A549 (cell line): ENCODE measurements at regions not wholly inside any gene's neighbourhood (a gene's known extent, or its start where the extent isn't known, plus 50 kb on each side); places are given as distances from the start of the nearest gene placed in this dataset.

Experiments used
- ATAC-seq, 2 experiments: fragments of 200-7000 bp in 1 of 2; fragments of >200 bp in 1 of 2; cut with Nextera tagmentation in 1 of 2; cut with Tn5 transposase in 1 of 2; 3 replicates each; pipeline versions ENCODE4 v1.8.0 to v1.9.1; 2018 to 2020; ENCODE audit warnings: mild to moderate bottlenecking in 1 of 2, moderate library complexity in 1 of 2
- CTCF ChIA-PET: fragments of 300-600 bp; sonication (Branson Sonifier 250); formaldehyde crosslinking; extraction: SDS; loops from one replicate; lab custom pipeline; 2021; ENCODE audit warnings: antibody characterized with exemption, inconsistent platforms; lab: Yijun Ruan, JAX
- POLR2A ChIA-PET: fragments of 350-600 bp; formaldehyde crosslinking; extraction: SDS; loops from one replicate; lab custom pipeline; 2021; ENCODE audit warnings: antibody characterized with exemption, inconsistent platforms; lab: Yijun Ruan, JAX
- DNase-seq, 2 experiments: peaks; one replicate each; pipeline versions ENCODE4 v3.0.0 to v3.0.0-alpha.2; 2011 to 2016; ENCODE audit warnings: low read depth in 1 of 2, low spot score in 1 of 2
- FAIRE-seq: peaks from 2 replicates; lab custom pipeline; 2011; peaks lifted over from hg19 to GRCh38; lab: Jason Lieb, UNC
- H3K27ac ChIP-seq, 2 experiments: fragments of >200 bp; sonication (Bioruptor Twin); formaldehyde crosslinking; 3 replicates each; pipeline ENCODE4 v1.5.1; 2016 to 2017
- H3K4me1 ChIP-seq: fragments of >200 bp; sonication (Bioruptor Twin); formaldehyde crosslinking; 3 replicates; pipeline ENCODE4 v1.6.1; 2016
- H3K4me2 ChIP-seq: fragments of >200 bp; sonication (Bioruptor Twin); formaldehyde crosslinking; 3 replicates; pipeline ENCODE4 v1.6.1; 2016
- H3K4me3 ChIP-seq: fragments of >200 bp; sonication (Bioruptor Twin); formaldehyde crosslinking; 3 replicates; pipeline ENCODE4 v1.5.1; 2016
- H3K9me3 ChIP-seq: fragments of >200 bp; sonication (Bioruptor Twin); formaldehyde crosslinking; 3 replicates; pipeline ENCODE4 v1.6.1; 2016
- BHLHE40 ChIP-seq: IDR thresholded peaks from 2 replicates; pipeline ENCODE4 v1.6.1; 2012; ENCODE audit warnings: low read depth, low read length, inconsistent platforms
- CBX2 ChIP-seq: fragments of 200-600 bp; sonication (generic); IDR thresholded peaks from 2 replicates; pipeline ENCODE4 v1.6.1; 2016; ENCODE audit warnings: low read depth, mild to moderate bottlenecking, borderline replicate concordance
- CBX8 ChIP-seq: fragments of 200-600 bp; sonication (generic); IDR thresholded peaks from 2 replicates; pipeline ENCODE4 v1.6.1; 2016
- CHD2 ChIP-seq: fragments of 150-350 bp; IDR thresholded peaks from 2 replicates; pipeline ENCODE4 v1.6.1; 2014; ENCODE audit warnings: low read length; ENCODE audit not compliant: partially characterized antibody
- EP300 ChIP-seq, 2 experiments: fragments of >200 bp; sonication (Bioruptor Twin); formaldehyde crosslinking; IDR thresholded peaks; 2 replicates in 1 of 2; 3 replicates in 1 of 2; pipeline ENCODE4 v1.6.1; 2016 to 2017
- ESRRA ChIP-seq: fragments of 150-350 bp; IDR thresholded peaks from 2 replicates; pipeline ENCODE4 v1.6.1; 2014; ENCODE audit warnings: mild to moderate bottlenecking, low read length, borderline replicate concordance
- FOSB ChIP-seq: fragments of 250-450 bp; sonication (Bioruptor Pico); IDR thresholded peaks from 2 replicates; pipeline ENCODE4 v1.5.0; 2020; ENCODE audit warnings: mild to moderate bottlenecking, moderate library complexity
- FOSL2 ChIP-seq, 2 experiments: fragments of 450-650 bp in 1 of 2; fragments of >200 bp in 1 of 2; sonication (Bioruptor Twin) in 1 of 2; formaldehyde crosslinking; IDR thresholded peaks; 2 replicates each; pipeline versions ENCODE4 v1.5.0 to v1.6.1; 2016 to 2020; ENCODE audit warnings: mild to moderate bottlenecking in 1 of 2, moderate library complexity in 1 of 2
- GATA3 ChIP-seq: IDR thresholded peaks from 2 replicates; pipeline ENCODE4 v1.6.1; 2012; ENCODE audit warnings: borderline replicate concordance
- HEYL ChIP-seq: fragments of 250-450 bp; sonication (Bioruptor Pico); IDR thresholded peaks from 2 replicates; pipeline ENCODE4 v1.8.0; 2021; ENCODE audit warnings: mild to moderate bottlenecking, moderate library complexity
- HOXB5 ChIP-seq: fragments of 250-450 bp; sonication (Bioruptor Pico); IDR thresholded peaks from 2 replicates; pipeline ENCODE4 v1.5.0; 2020; ENCODE audit warnings: mild to moderate bottlenecking, moderate library complexity
- JUN ChIP-seq, 2 experiments: fragments of >200 bp; sonication (Bioruptor Twin); formaldehyde crosslinking; IDR thresholded peaks; 2 replicates in 1 of 2; 3 replicates in 1 of 2; pipeline ENCODE4 v1.6.1; 2016 to 2017
- JUNB ChIP-seq: fragments of >200 bp; sonication (Bioruptor Twin); formaldehyde crosslinking; IDR thresholded peaks from 2 replicates; pipeline ENCODE4 v1.6.1; 2016
- KDM5A ChIP-seq: fragments of 200-600 bp; sonication (generic); IDR thresholded peaks from 2 replicates; pipeline ENCODE4 v1.6.1; 2016; ENCODE audit warnings: antibody characterized with exemption, mild to moderate bottlenecking
- MAZ ChIP-seq: fragments of 150-350 bp; IDR thresholded peaks from 2 replicates; pipeline ENCODE4 v1.6.1; 2014; ENCODE audit warnings: antibody characterized with exemption, low read depth, low read length, borderline replicate concordance
- MYC ChIP-seq: IDR thresholded peaks from 2 replicates; pipeline ENCODE4 v1.6.1; 2012; ENCODE audit warnings: mild to moderate bottlenecking, inconsistent platforms, low read length, improper control_type of control experiment, borderline replicate concordance
- NR3C1 ChIP-seq: fragments of >200 bp; sonication (Bioruptor Twin); formaldehyde crosslinking; IDR thresholded peaks from 3 replicates; pipeline ENCODE4 v1.6.1; 2017
- RCOR1 ChIP-seq: fragments of 150-350 bp; IDR thresholded peaks from 2 replicates; pipeline ENCODE4 v1.6.1; 2014; ENCODE audit warnings: antibody characterized with exemption, low read length, low read depth
- REST ChIP-seq: fragments of 200-600 bp; sonication (generic); IDR thresholded peaks from 2 replicates; pipeline ENCODE4 v1.6.1; 2016; ENCODE audit warnings: antibody characterized with exemption, mild to moderate bottlenecking, moderate library complexity
- RFX5 ChIP-seq: fragments of 450-650 bp; IDR thresholded peaks from 2 replicates; pipeline ENCODE4 v1.7.1; 2014; ENCODE audit warnings: antibody characterized with exemption, mild to moderate bottlenecking, moderate library complexity
- TFCP2L1 ChIP-seq: fragments of 250-450 bp; sonication (Bioruptor Pico); IDR thresholded peaks from 2 replicates; pipeline ENCODE4 v1.5.0; 2021; ENCODE audit warnings: mild to moderate bottlenecking
- TP53 ChIP-seq: fragments of 250-450 bp; sonication (Bioruptor Pico); IDR thresholded peaks from 2 replicates; pipeline ENCODE4 v1.5.0; 2021; ENCODE audit warnings: mild to moderate bottlenecking, moderate library complexity
- WGBS: methylation state at CpG from one replicate; pipeline ENCODE4 v1.1.6; 2017; ENCODE audit errors: missing lambda C conversion rate; 5-methylcytosine and 5-hydroxymethylcytosine counted together
- TF ChIP-seq, protein P1 (sequence below): IDR thresholded peaks from 2 replicates; pipeline ENCODE4 v1.6.1; 2012; ENCODE audit warnings: low read depth, borderline replicate concordance
- TF ChIP-seq, protein P2 (sequence below): fragments of >200 bp; sonication (Bioruptor Twin); formaldehyde crosslinking; IDR thresholded peaks from 3 replicates; pipeline ENCODE4 v1.6.1; 2016
- TF ChIP-seq, protein P3 (sequence below): IDR thresholded peaks from 2 replicates; pipeline ENCODE4 v1.6.1; 2012

- Histone ChIP-seq H3K4me1 (no peaks in the 10 kb centered on the region), H3K4me2 (no peak overlapping the region), H3K9me3 (no peaks in the 10 kb centered on the region), H3K4me3 (no peak overlapping the region), H3K27ac (no peak overlapping the region)
- TF ChIP-seq HEYL (CRISPR knock-in tag) (no peak), KDM5A (no peak), ESRRA (no peak), EP300 (IDR thresholded peaks at IDR 0.05) (no peak), MAZ (no peak), TFCP2L1 (CRISPR knock-in tag) (no peak), BHLHE40 (no peak), GATA3 (no peak)
- TF ChIP-seq, protein P1, sequence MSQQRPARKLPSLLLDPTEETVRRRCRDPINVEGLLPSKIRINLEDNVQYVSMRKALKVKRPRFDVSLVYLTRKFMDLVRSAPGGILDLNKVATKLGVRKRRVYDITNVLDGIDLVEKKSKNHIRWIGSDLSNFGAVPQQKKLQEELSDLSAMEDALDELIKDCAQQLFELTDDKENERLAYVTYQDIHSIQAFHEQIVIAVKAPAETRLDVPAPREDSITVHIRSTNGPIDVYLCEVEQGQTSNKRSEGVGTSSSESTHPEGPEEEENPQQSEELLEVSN: no peak
- TF ChIP-seq, protein P2, sequence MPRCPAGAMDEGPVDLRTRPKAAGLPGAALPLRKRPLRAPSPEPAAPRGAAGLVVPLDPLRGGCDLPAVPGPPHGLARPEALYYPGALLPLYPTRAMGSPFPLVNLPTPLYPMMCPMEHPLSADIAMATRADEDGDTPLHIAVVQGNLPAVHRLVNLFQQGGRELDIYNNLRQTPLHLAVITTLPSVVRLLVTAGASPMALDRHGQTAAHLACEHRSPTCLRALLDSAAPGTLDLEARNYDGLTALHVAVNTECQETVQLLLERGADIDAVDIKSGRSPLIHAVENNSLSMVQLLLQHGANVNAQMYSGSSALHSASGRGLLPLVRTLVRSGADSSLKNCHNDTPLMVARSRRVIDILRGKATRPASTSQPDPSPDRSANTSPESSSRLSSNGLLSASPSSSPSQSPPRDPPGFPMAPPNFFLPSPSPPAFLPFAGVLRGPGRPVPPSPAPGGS: no peak
- DNase-seq (no peak), ATAC-seq (no peak), FAIRE-seq (no peak)
- WGBS: 43% methylated on average over 7 of the region's 7 CpGs
- ChIA-PET CTCF (interaction anchor here (1.7 kb wide), 1 partner anchor 10 kb away, joined by 4 read pairs; no protein-coding TSS in a partner anchor), POLR2A (no interaction called here)
Observed at GRCh38 chr12:131509701-131510100, 201.2 kb upstream of the SFSWAP start.

GRCh38 chr12:131510431-131510830 lies 200.5 kb upstream of the SFSWAP start:
- no peak for DNase-seq
- ChIA-PET POLR2A (no interaction called here), CTCF (interaction anchor here (0.9 kb wide), 1 partner anchor 394 kb away, joined by 3 read pairs; no protein-coding TSS in a partner anchor)
- no peak for TF ChIP-seq TP53 (CRISPR knock-in tag)
- no peak for TF ChIP-seq HOXB5 (CRISPR knock-in tag)
- no peak for TF ChIP-seq KDM5A
- TF ChIP-seq, protein P3, sequence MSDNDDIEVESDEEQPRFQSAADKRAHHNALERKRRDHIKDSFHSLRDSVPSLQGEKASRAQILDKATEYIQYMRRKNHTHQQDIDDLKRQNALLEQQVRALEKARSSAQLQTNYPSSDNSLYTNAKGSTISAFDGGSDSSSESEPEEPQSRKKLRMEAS: no peak
- TF ChIP-seq NR3C1: no peak
- no peak for TF ChIP-seq JUNB
- no peak for TF ChIP-seq REST
- no peak for TF ChIP-seq JUN (IDR thresholded peaks at IDR 0.05)
- no peak for TF ChIP-seq FOSL2 (IDR thresholded peaks at IDR 0.05)
- TF ChIP-seq FOSL2 (CRISPR knock-in tag; IDR thresholded peaks at IDR 0.05): no peak
- Histone ChIP-seq H3K4me1 (no peaks in the 10 kb centered on the region), H3K4me3 (no peak overlapping the region), H3K9me3 (no peaks in the 10 kb centered on the region), H3K4me2 (no peak overlapping the region), H3K27ac (no peak overlapping the region)
- WGBS: 12% methylated on average over 4 of the region's 4 CpGs
- FAIRE-seq: no peak
- ATAC-seq: no peak

GRCh38 chr12:131511391-131511802 lies 199.5 kb upstream of the SFSWAP start:
- POLR2A ChIA-PET: no interaction called here
- TF ChIP-seq CBX8 (no peak), NR3C1 (no peak), MYC (no peak), RFX5 (no peak), HEYL (CRISPR knock-in tag) (no peak), CHD2 (no peak), CBX2 (no peak), FOSB (no peak), RCOR1 (no peak)
- CTCF ChIA-PET: no interaction called here
- ATAC-seq (peak in 1 of 2 experiments; percentile 30; a peak in 3 of 6 replicates), DNase-seq (peak in 1 of 2 experiments; percentile 14), FAIRE-seq (no peak)
- Histone ChIP-seq H3K9me3 (no peaks in the 10 kb centered on the region; the same call in 2 of the 3 replicates), H3K4me1 (no peaks in the 10 kb centered on the region), H3K27ac (no peak overlapping the region), H3K4me2 (no peak overlapping the region), H3K4me3 (no peak overlapping the region)
- 45% methylated on average over 7 of the region's 7 CpGs for WGBS
